Activated naive CD4-positive, alpha-beta T cell treated with anti-CD3 and anti-CD28 coated beads, Interleukin-2, amount 50 U/mL, for 24 hours (primary cell): ENCODE measurements at regions not wholly inside any gene's neighbourhood (a gene's known extent, or its start where the extent isn't known, plus 50 kb on each side); places are given as distances from the start of the nearest gene placed in this dataset.

Source experiments
- H3K27ac Mint-ChIP-seq: one replicate; pipeline ENCODE4 v1.8.0; 2021; ENCODE audit warnings: mild to moderate bottlenecking, mixed read lengths
- H3K27me3 Mint-ChIP-seq: one replicate; pipeline ENCODE4 v1.8.0; 2021; ENCODE audit warnings: mixed read lengths
- H3K36me3 Mint-ChIP-seq: one replicate; pipeline ENCODE4 v1.8.0; 2021; ENCODE audit warnings: mixed read lengths
- H3K4me1 Mint-ChIP-seq: one replicate; pipeline ENCODE4 v1.8.0; 2021; ENCODE audit warnings: mixed read lengths
- H3K4me3 Mint-ChIP-seq: one replicate; pipeline ENCODE4 v1.8.0; 2021; ENCODE audit warnings: mild to moderate bottlenecking, mixed read lengths
- H3K9me3 Mint-ChIP-seq: one replicate; pipeline ENCODE4 v1.8.0; 2021; ENCODE audit warnings: mixed read lengths

DNA sequence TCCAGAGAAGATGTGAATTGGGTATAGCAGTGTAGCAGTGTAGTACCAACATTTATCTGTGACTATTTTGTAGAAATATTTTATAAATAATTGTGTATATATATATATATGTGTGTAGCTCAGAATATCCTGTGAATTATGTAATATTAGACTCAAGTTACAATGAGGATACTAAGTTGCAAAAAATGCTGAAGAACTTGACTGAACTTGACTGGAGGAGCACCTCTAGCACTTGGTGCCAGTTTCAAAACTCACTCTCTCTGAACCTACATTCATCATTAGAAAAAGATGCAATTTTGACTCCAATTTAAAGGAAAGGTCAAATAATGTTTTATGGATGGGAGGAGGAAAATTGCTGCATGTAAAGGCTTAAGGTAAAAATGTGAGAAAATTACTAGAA, 285.7 kb upstream of the LMO3 start:
- H3K27me3 Mint-ChIP-seq: no peaks in the 10 kb centered on the region
- H3K36me3 Mint-ChIP-seq: no peaks in the 10 kb centered on the region

GRCh38 chr12:16884819-16885218, 278.9 kb upstream of the LMO3 start:
- H3K9me3 Mint-ChIP-seq: peaks cover 7% of the 10 kb centered on the region
- H3K36me3 Mint-ChIP-seq: no peaks in the 10 kb centered on the region
- no peaks in the 10 kb centered on the region for H3K4me1 Mint-ChIP-seq
- H3K27ac Mint-ChIP-seq: no peak overlapping the region
- no peak overlapping the region for H3K4me3 Mint-ChIP-seq
- H3K27me3 Mint-ChIP-seq: no peaks in the 10 kb centered on the region

More for the DNA sequence above, 285.7 kb upstream of the LMO3 start:
- Mint-ChIP-seq H3K27ac (no peak overlapping the region), H3K9me3 (peaks cover 7% of the 10 kb centered on the region), H3K4me3 (no peak overlapping the region), H3K4me1 (no peaks in the 10 kb centered on the region)

DNA sequence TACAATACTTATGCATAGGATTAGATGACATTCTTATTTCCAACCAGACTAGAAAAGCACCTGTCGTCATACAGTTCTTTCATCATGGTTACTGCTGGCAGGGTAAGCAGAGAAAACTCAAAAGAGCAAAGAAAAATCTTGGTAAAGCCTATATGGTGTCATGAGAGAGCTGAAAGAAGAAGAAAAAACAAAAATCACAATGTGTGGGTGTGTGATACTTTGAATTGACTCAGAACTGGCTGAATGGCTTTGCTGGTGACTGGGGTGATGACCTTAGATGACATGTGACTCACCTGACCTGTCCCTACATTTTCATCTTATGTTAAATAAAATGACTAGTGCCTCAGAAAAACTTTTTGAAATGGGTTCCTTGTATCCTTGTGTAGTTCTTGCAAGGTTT, 278.1 kb upstream of the LMO3 start:
- Mint-ChIP-seq H3K9me3 (peaks cover 7% of the 10 kb centered on the region), H3K4me3 (no peak overlapping the region), H3K36me3 (no peaks in the 10 kb centered on the region), H3K4me1 (no peaks in the 10 kb centered on the region), H3K27me3 (no peaks in the 10 kb centered on the region), H3K27ac (no peak overlapping the region)

DNA sequence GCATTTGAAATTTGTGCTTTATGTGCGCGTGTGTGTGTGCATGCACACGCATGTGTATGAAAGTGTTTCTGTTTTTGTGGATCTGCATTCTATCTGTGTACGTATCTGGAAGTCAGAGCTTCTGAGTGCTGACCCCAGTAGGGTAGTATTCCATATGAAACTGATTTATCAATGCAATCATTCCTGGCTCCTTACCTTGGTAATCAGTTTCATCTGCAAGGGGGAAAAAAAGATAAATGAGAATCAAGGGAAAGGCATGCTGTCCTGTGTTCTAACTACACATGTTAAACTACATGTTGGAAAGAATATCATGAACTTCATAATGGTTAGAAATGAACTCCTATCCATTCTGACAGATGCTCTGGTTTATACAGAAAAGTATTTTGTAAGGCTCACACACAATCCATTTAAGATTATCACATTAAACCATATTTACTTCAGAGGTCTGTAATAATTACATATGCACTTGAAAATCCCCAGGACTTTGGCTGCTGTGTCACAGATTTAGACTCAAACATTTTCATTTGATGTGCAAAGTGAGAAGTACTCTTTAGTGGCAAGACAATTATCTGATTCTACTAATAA, 276.1 kb upstream of the LMO3 start:
- Mint-ChIP-seq H3K27ac (no peak overlapping the region), H3K36me3 (no peaks in the 10 kb centered on the region), H3K4me3 (no peak overlapping the region), H3K4me1 (no peaks in the 10 kb centered on the region), H3K27me3 (no peaks in the 10 kb centered on the region), H3K9me3 (no peaks in the 10 kb centered on the region)

DNA sequence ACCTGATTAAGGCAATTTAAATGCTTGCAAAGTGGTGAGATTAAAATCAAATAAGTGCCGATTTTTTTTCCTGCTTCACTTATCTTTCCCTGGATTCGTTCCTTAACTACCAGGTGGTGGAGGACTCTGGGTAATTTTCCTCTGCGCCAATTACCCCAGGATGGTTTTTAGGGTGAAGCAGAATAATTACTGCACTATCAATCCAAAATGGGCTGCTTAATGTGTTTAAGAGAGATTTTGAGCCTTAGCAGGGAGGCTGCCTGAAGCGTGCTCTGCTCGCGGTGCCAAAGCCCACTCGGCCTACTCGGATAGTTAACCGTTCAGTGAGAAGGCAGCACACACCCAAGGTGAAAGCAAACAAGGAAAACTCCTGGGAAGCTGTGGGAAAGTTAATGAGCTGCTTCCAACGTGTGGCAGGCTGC, 274.9 kb upstream of the LMO3 start:
- Mint-ChIP-seq H3K9me3 (peaks cover 1% of the 10 kb centered on the region), H3K36me3 (no peaks in the 10 kb centered on the region), H3K4me1 (no peaks in the 10 kb centered on the region), H3K4me3 (no peak overlapping the region), H3K27ac (no peak overlapping the region), H3K27me3 (no peaks in the 10 kb centered on the region)

DNA sequence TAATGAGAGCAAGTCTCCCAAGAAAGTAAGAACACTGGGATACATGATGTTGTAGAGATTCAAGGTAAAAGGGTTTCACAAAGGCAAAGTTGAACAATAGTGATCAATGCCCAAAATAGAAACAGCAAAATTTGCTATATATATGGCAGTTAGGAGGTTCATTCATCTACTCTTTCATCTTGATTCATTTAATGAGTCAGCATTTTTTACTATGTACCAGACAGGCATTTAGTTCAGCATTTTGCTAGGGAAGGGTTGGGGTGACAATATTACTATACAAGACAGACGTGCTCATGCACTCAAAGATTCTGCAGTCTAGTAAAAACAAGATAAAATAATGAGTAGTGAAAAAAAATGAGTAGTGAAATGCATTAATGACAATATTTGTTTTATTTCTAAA, 264.9 kb upstream of the LMO3 start:
- no peak overlapping the region for H3K4me3 Mint-ChIP-seq

GRCh38 chr12:16863742-16864141, 257.8 kb upstream of the LMO3 start:
- no peaks in the 10 kb centered on the region for H3K36me3 Mint-ChIP-seq
- no peaks in the 10 kb centered on the region for H3K9me3 Mint-ChIP-seq
- H3K4me1 Mint-ChIP-seq: no peaks in the 10 kb centered on the region
- H3K27ac Mint-ChIP-seq: no peak overlapping the region
- H3K4me3 Mint-ChIP-seq: no peak overlapping the region
- no peaks in the 10 kb centered on the region for H3K27me3 Mint-ChIP-seq

More for the DNA sequence above, 264.9 kb upstream of the LMO3 start:
- no peaks in the 10 kb centered on the region for H3K27me3 Mint-ChIP-seq
- peaks cover 4% of the 10 kb centered on the region for H3K9me3 Mint-ChIP-seq
- no peak overlapping the region for H3K27ac Mint-ChIP-seq
- H3K36me3 Mint-ChIP-seq: no peaks in the 10 kb centered on the region
- no peaks in the 10 kb centered on the region for H3K4me1 Mint-ChIP-seq

DNA sequence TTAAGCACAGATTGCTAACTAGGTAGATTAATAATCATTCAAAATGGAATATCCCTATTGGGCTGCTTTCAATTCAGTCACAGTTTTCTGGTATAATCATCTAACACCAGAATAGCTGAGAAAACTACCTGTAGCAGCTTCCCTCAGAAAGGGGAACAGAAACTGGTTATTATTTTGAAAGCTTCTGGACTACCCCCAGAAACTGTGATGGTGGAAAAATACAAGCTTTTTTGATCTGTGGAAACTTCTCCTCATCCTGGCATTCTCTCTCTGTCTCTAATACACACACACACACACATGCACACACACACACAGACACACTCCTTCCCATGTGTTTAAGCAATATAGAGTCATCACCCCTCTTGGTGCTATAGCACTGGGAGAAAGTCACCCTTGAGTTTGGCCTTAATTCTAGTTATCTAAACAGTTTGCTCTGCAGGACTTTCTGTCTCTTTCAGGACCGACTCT, 251.5 kb upstream of the LMO3 start:
- H3K4me3 Mint-ChIP-seq: no peak overlapping the region

GRCh38 chr12:16854465-16854864, 248.5 kb upstream of the LMO3 start:
- no peaks in the 10 kb centered on the region for H3K9me3 Mint-ChIP-seq
- no peaks in the 10 kb centered on the region for H3K36me3 Mint-ChIP-seq
- H3K4me3 Mint-ChIP-seq: no peak overlapping the region
- H3K4me1 Mint-ChIP-seq: no peaks in the 10 kb centered on the region
- no peak overlapping the region for H3K27ac Mint-ChIP-seq
- no peaks in the 10 kb centered on the region for H3K27me3 Mint-ChIP-seq

More for the DNA sequence above, 251.5 kb upstream of the LMO3 start:
- no peaks in the 10 kb centered on the region for H3K9me3 Mint-ChIP-seq
- H3K27ac Mint-ChIP-seq: no peak overlapping the region
- no peaks in the 10 kb centered on the region for H3K36me3 Mint-ChIP-seq
- H3K27me3 Mint-ChIP-seq: no peaks in the 10 kb centered on the region
- no peaks in the 10 kb centered on the region for H3K4me1 Mint-ChIP-seq

DNA sequence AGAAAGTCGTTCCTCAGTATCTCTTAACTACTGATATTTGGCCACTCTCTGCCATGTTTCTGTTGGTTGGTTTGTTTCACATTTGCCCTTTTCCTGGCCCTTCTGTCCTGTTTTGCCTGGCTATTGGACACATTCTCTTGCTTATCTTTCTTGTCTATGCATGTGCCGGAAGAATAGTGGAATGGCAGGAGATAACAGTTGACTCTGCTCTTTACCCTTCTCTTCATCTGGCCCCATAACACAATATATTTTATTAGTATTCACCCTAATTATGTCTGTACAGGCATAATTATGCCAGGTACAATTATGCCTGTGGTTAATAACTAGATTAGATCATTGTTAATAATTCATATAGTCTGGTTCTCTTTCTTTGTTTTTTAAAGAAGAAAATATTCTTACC, 243.5 kb upstream of the LMO3 start:
- Mint-ChIP-seq H3K27me3 (no peaks in the 10 kb centered on the region), H3K9me3 (peaks cover 6% of the 10 kb centered on the region), H3K36me3 (no peaks in the 10 kb centered on the region), H3K27ac (no peak overlapping the region), H3K4me1 (no peaks in the 10 kb centered on the region), H3K4me3 (no peak overlapping the region)

DNA sequence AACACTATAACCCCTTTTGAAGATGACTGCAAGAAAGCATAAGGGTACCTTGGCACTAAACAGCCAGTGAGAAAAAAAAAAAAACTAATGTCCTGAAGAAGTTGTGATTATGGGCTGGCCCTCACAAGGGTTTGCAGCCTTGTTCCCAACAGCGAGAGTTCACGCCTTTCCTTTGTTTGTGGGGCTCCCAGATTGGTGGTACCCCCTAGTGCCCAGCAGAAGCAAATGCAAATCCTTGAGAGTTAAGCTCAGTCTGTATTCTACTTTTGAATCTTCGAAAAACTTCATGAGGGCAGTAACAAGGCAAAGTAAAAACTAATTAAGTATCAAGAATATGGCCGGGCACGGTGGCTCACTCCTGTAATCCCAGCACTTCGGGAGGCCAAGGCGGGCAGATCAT, 238.9 kb upstream of the LMO3 start:
- H3K4me1 Mint-ChIP-seq: no peaks in the 10 kb centered on the region
- no peaks in the 10 kb centered on the region for H3K27me3 Mint-ChIP-seq
- H3K9me3 Mint-ChIP-seq: peaks cover 10% of the 10 kb centered on the region
- H3K27ac Mint-ChIP-seq: no peak overlapping the region
- no peak overlapping the region for H3K4me3 Mint-ChIP-seq
- no peaks in the 10 kb centered on the region for H3K36me3 Mint-ChIP-seq

- no peaks in the 10 kb centered on the region for H3K4me1 Mint-ChIP-seq
- no peaks in the 10 kb centered on the region for H3K27me3 Mint-ChIP-seq
- H3K4me3 Mint-ChIP-seq: no peak overlapping the region
- H3K36me3 Mint-ChIP-seq: no peaks in the 10 kb centered on the region
- H3K27ac Mint-ChIP-seq: no peak overlapping the region
- H3K9me3 Mint-ChIP-seq: peaks cover 6% of the 10 kb centered on the region
Measured at GRCh38 chr12:16833376-16834015, 227.5 kb upstream of the LMO3 start.

DNA sequence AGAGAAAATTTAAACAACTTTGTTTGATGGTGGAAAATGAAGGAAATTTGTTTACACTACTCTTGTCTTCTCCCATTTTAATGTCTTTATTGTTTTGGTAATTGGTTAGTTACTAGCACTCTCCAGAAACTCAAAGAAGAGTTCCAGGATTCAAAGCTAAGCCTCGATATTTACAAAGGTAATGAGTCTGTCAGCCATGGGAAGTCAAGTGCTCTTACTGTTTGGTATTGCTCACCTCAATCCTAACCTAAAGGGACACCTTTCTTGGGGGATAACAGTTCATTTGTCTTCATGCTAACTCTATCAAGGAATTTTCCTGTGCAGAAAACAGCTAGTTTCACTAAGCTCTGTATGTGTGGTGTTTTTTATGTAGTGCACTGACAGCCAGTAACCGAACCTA, 222.9 kb upstream of the LMO3 start:
- Mint-ChIP-seq H3K4me3 (no peak overlapping the region), H3K9me3 (peaks cover 19% of the 10 kb centered on the region), H3K27me3 (no peaks in the 10 kb centered on the region), H3K36me3 (no peaks in the 10 kb centered on the region), H3K4me1 (no peaks in the 10 kb centered on the region), H3K27ac (no peak overlapping the region)

DNA sequence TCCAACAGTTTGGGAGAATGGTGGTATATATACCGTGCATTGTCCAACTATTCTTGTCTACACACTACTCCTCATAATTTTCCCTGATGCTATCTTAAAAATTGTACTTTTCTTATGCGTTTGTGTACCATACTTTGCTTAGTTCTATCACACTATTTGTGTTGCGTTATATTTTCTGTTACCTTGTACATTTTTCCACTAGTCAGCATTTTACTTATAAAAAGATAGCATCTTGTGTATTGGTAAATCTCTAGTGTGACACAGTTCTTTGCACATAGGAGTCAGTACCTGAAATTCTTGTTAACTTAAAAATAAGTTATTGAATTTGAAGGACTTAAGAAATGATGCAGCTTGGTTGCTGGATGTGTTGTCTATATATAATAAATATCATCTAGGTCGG, 201.8 kb upstream of the LMO3 start:
- Mint-ChIP-seq H3K27me3 (no peaks in the 10 kb centered on the region), H3K27ac (no peak overlapping the region), H3K9me3 (peaks cover 12% of the 10 kb centered on the region), H3K4me3 (no peak overlapping the region), H3K36me3 (no peaks in the 10 kb centered on the region), H3K4me1 (no peaks in the 10 kb centered on the region)

GRCh38 chr12:16796168-16796567, 190.2 kb upstream of the LMO3 start:
- Mint-ChIP-seq H3K27me3 (no peaks in the 10 kb centered on the region), H3K4me3 (no peak overlapping the region), H3K27ac (no peak overlapping the region), H3K4me1 (no peaks in the 10 kb centered on the region), H3K36me3 (no peaks in the 10 kb centered on the region), H3K9me3 (peaks cover 6% of the 10 kb centered on the region)

DNA sequence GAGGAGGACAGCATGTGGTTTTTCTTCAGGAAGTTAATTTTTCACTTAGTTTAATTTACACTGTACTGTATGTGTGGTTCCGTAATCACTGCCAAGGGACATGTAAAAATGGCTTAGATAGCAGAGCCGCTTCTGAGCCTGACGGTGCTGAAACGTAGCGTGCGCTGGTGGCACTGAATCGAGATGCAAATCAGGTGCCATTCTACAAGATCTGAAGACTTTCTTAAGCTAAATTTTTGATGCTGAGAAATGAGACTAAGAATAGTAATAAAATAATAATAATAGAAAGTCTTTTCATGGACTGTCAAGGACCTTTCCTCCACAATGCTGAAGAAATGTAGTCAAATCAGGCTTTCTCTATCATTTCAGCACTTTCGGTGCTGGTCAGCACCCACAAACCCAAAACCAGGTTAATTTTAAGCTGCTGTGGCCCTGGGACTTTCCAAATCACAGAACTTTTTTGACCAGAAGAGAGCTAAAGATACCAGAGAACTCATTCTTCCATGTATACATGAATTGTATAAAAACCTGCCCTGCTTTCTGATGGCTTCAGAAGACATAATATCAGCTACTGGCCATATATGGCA, 183.3 kb upstream of the LMO3 start:
- H3K27me3 Mint-ChIP-seq: no peaks in the 10 kb centered on the region
- H3K4me1 Mint-ChIP-seq: no peaks in the 10 kb centered on the region
- H3K36me3 Mint-ChIP-seq: no peaks in the 10 kb centered on the region
- peaks cover 6% of the 10 kb centered on the region for H3K9me3 Mint-ChIP-seq
- no peak overlapping the region for H3K27ac Mint-ChIP-seq
- no peak overlapping the region for H3K4me3 Mint-ChIP-seq
